ENCODE measurements at regions not wholly inside any gene's neighbourhood (a gene's known extent, or its start where the extent isn't known, plus 50 kb on each side); places are given as distances from the start of the nearest gene placed in this dataset.

DNA sequence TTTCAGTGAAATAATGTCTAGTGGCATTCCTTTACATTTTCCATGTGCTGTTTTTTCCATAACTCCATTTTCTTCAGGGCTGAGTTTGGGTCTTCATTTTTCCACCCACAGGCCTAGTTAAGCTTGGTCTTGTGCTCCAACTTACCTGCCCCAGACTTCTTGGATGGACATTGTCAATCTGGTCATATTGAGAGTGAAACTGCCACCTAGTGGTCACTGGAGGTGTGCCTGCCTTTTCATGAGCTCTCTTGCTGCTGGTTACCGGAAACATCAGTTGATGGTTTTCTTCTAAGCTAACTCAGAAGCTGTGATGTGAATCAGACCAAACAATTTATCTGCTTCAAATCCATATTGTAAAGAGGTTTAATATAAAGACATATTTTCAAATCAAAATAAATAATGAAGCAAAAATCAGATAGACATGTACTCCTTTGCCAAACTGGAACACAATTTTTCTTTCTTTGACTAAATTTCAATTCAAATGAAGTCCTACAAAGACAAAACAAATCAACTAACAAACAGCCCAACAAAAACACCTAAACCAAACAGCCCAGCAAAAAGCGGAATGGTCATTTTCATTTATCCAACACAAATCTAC, 135.1 kb upstream of the RASGRP1 start:
- Histone ChIP-seq H4K20me1 (ENCODE audit: insufficient read depth, low read length) (no peaks in the 10 kb centered on the region), H3K9me2 (ENCODE audit: insufficient read depth, low read length) (no peaks in the 10 kb centered on the region), H3K79me2 (ENCODE audit: insufficient read depth, low read depth, low read length) (no peaks in the 10 kb centered on the region), H3K27ac (ENCODE audit: low read depth, low read length, poor library complexity, severe bottlenecking) (no peak overlapping the region), H3K9me3 (ENCODE audit: low read length) (no peaks in the 10 kb centered on the region), H3K4me3 (ENCODE audit: low read depth, low read length, poor library complexity, severe bottlenecking) (no peak overlapping the region), H2AFZ (ENCODE audit: low read length) (no peak overlapping the region), H3K36me3 (ENCODE audit: insufficient read depth, low read length) (no peaks in the 10 kb centered on the region), H3K4me2 (ENCODE audit: low read length) (no peak overlapping the region), H3K4me1 (ENCODE audit: insufficient read depth, low read length, poor library complexity, severe bottlenecking) (no peaks in the 10 kb centered on the region)
- CTCF ChIA-PET (ENCODE audit: unreplicated experiment), result interaction anchor here (0.5 to 1.8 kb wide), 8 partner anchors 9 to 261 kb away, joined by 3 to 26 read pairs (median 4); no protein-coding TSS in a partner anchor
- BruUV-seq (replicated peaks), result no TSS peak
- POLR2A ChIA-PET, result interaction anchor here (1.3 kb wide), 1 partner anchor 8 kb away, joined by 3 read pairs; no protein-coding TSS in a partner anchor
- intact Hi-C loops (cut with micrococcal nuclease; ENCODE audit: unreplicated experiment), result loop anchor here (1.0 to 10.0 kb wide), 3 partner anchors 115 to 259 kb away; no protein-coding TSS in a partner anchor
- peak; percentile 82 for DNase-seq (ENCODE audit: low spot score)
- TF ChIP-seq CTCF (conservative IDR thresholded peaks at IDR 0.05; ENCODE audit: low read length) (peak; percentile 99), EZH2phosphoT487 (IDR thresholded peaks at IDR 0.05; ENCODE audit: borderline replicate concordance, low read depth, low read length) (no peak)

DNA sequence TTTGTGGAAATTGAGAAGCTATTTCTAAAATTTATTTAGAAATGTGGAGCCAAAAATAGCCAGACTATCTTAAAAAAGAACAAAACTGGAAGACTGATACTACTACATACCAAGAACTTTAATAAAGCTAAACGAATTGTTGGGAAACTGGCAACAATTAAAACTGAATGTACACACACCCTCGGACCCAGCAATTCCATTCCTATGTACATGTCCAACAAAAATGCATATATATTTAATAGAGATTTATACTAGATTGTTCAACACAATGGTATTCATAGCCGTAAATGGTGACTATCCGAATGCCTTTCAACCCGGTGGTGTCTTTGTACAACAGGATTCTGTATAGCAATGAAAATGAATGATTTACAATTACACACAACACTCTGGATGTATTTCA, 136.5 kb upstream of the RASGRP1 start:
- TF ChIP-seq CTCF (conservative IDR thresholded peaks at IDR 0.05; ENCODE audit: low read length) (no peak), EZH2phosphoT487 (IDR thresholded peaks at IDR 0.05; ENCODE audit: borderline replicate concordance, low read depth, low read length) (no peak)
- ChIA-PET POLR2A (interaction anchor here (0.5 to 0.6 kb wide), 2 partner anchors 156 to 158 kb away, joined by 3 to 4 read pairs; no protein-coding TSS in a partner anchor), CTCF (ENCODE audit: unreplicated experiment) (interaction anchor here (0.6 kb wide), 1 partner anchor 434 kb away, joined by 3 read pairs; no protein-coding TSS in a partner anchor)
- Histone ChIP-seq H3K4me3 (ENCODE audit: low read depth, low read length, poor library complexity, severe bottlenecking) (no peak overlapping the region), H3K79me2 (ENCODE audit: insufficient read depth, low read depth, low read length) (no peaks in the 10 kb centered on the region), H4K20me1 (ENCODE audit: insufficient read depth, low read length) (no peaks in the 10 kb centered on the region), H3K27ac (ENCODE audit: low read depth, low read length, poor library complexity, severe bottlenecking) (no peak overlapping the region), H3K4me1 (ENCODE audit: insufficient read depth, low read length, poor library complexity, severe bottlenecking) (no peaks in the 10 kb centered on the region), H3K9me2 (ENCODE audit: insufficient read depth, low read length) (no peaks in the 10 kb centered on the region), H3K36me3 (ENCODE audit: insufficient read depth, low read length) (no peaks in the 10 kb centered on the region), H3K4me2 (ENCODE audit: low read length) (no peak overlapping the region), H3K9me3 (ENCODE audit: low read length) (no peaks in the 10 kb centered on the region), H2AFZ (ENCODE audit: low read length) (no peak overlapping the region)
- no TSS peak for BruUV-seq (replicated peaks)
- DNase-seq (ENCODE audit: low spot score), result no peak
- intact Hi-C loops (cut with micrococcal nuclease; ENCODE audit: unreplicated experiment), result loop anchor here (10.0 kb wide), 1 partner anchor 114 kb away; no protein-coding TSS in a partner anchor

All from OCI-LY7 (cell line).